HL-60 (cell line): ENCODE measurements at regions not wholly inside any gene's neighbourhood (a gene's known extent, or its start where the extent isn't known, plus 50 kb on each side); places are given as distances from the start of the nearest gene placed in this dataset.

Experiments used
- DNase-seq, 2 experiments: peaks; one replicate each; pipeline ENCODE4 v3.0.0-alpha.2; 2010 to 2020; ENCODE audit warnings: low read depth in 1 of 2, low spot score in 1 of 2
- H3K27ac ChIP-seq: fragments of 250-450 bp; sonication (Bioruptor Pico); replicated peaks from 2 replicates; pipeline ENCODE4 v1.5.1; 2020; ENCODE audit warnings: mild to moderate bottlenecking, moderate library complexity
- H3K27me3 ChIP-seq: fragments of 250-450 bp; sonication (Bioruptor Pico); 2 replicates; pipeline ENCODE4 v1.5.1; 2021; ENCODE audit warnings: mild to moderate bottlenecking, moderate library complexity; ENCODE audit not compliant: insufficient read depth, poor library complexity, severe bottlenecking
- H3K4me3 ChIP-seq: replicated peaks from 2 replicates; pipeline ENCODE4 v1.5.1; 2011; ENCODE audit warnings: mild to moderate bottlenecking, control low read depth, low read length; ENCODE audit not compliant: insufficient read depth
- GABPA ChIP-seq: IDR thresholded peaks from 2 replicates; pipeline ENCODE4 v1.6.1; 2012; ENCODE audit warnings: low read depth
- POLR2AphosphoS5 ChIP-seq: IDR thresholded peaks from 2 replicates; pipeline ENCODE4 v1.6.1; 2012; ENCODE audit warnings: low read depth
- SPI1 ChIP-seq: IDR thresholded peaks from 2 replicates; pipeline ENCODE4 v1.6.1; 2012; ENCODE audit warnings: low read depth, mild to moderate bottlenecking, borderline replicate concordance
- TF ChIP-seq, protein P1 (sequence below): IDR thresholded peaks from one replicate; pipeline ENCODE4 v1.5.1; 2011; ENCODE audit warnings: low read length, control low read depth, inconsistent platforms; ENCODE audit not compliant: insufficient read depth
- TF ChIP-seq, protein P2 (sequence below): IDR thresholded peaks from 2 replicates; pipeline ENCODE4 v1.6.1; 2012; ENCODE audit warnings: low read depth; ENCODE audit not compliant: insufficient replicate concordance

DNA sequence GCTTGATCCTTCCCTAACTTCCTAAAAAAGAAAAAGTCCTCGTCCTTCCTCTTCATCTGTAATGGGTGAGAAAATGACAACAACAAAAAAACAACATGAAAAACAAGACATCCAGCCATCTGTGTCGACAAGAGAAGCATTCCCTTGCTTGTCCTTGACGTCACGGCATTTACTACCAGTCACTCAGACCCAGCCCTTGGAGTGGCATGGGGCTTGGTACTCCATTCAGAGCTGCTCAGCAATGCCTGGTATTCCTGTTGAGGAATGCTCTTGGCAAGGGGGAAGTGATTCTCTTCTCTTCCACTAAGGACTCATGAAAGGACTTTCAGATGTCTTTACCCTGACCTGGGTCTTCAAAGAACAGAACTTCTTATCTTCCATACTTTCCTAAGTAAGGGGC is 339.7 kb upstream of the RASGRP1 start:
- DNase-seq, result no peak
- no peaks in the 10 kb centered on the region for H3K27me3 ChIP-seq
- no peak for TF ChIP-seq POLR2AphosphoS5
- TF ChIP-seq GABPA, result no peak
- TF ChIP-seq, protein P1, sequence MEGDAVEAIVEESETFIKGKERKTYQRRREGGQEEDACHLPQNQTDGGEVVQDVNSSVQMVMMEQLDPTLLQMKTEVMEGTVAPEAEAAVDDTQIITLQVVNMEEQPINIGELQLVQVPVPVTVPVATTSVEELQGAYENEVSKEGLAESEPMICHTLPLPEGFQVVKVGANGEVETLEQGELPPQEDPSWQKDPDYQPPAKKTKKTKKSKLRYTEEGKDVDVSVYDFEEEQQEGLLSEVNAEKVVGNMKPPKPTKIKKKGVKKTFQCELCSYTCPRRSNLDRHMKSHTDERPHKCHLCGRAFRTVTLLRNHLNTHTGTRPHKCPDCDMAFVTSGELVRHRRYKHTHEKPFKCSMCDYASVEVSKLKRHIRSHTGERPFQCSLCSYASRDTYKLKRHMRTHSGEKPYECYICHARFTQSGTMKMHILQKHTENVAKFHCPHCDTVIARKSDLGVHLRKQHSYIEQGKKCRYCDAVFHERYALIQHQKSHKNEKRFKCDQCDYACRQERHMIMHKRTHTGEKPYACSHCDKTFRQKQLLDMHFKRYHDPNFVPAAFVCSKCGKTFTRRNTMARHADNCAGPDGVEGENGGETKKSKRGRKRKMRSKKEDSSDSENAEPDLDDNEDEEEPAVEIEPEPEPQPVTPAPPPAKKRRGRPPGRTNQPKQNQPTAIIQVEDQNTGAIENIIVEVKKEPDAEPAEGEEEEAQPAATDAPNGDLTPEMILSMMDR, result no peak
- no peak for TF ChIP-seq SPI1
- no peak overlapping the region for H3K4me3 ChIP-seq
- H3K27ac ChIP-seq, result no peak overlapping the region

DNA sequence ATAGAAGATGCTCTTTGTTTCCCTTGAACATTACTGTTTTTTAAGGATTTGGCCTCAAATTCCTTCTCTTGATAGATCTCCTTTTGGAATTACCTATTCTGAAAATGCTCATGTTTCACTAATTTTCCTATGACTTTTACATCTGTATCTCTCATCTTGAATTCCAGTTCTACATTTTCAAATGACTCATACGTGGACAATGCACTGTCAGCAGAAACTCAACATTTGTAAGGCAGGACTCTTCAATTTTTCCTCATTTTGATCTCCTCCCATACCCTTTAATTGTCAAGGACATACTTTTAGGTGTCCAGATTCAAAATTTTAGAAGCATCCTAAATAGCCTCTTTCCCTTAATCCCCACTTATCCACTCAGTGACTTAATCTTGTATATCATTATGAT is 341.0 kb upstream of the RASGRP1 start:
- Histone ChIP-seq H3K27ac (no peak overlapping the region), H3K27me3 (no peaks in the 10 kb centered on the region), H3K4me3 (no peak overlapping the region)
- no peak for DNase-seq
- TF ChIP-seq POLR2AphosphoS5 (no peak), SPI1 (no peak), GABPA (no peak)
- TF ChIP-seq, protein P2, sequence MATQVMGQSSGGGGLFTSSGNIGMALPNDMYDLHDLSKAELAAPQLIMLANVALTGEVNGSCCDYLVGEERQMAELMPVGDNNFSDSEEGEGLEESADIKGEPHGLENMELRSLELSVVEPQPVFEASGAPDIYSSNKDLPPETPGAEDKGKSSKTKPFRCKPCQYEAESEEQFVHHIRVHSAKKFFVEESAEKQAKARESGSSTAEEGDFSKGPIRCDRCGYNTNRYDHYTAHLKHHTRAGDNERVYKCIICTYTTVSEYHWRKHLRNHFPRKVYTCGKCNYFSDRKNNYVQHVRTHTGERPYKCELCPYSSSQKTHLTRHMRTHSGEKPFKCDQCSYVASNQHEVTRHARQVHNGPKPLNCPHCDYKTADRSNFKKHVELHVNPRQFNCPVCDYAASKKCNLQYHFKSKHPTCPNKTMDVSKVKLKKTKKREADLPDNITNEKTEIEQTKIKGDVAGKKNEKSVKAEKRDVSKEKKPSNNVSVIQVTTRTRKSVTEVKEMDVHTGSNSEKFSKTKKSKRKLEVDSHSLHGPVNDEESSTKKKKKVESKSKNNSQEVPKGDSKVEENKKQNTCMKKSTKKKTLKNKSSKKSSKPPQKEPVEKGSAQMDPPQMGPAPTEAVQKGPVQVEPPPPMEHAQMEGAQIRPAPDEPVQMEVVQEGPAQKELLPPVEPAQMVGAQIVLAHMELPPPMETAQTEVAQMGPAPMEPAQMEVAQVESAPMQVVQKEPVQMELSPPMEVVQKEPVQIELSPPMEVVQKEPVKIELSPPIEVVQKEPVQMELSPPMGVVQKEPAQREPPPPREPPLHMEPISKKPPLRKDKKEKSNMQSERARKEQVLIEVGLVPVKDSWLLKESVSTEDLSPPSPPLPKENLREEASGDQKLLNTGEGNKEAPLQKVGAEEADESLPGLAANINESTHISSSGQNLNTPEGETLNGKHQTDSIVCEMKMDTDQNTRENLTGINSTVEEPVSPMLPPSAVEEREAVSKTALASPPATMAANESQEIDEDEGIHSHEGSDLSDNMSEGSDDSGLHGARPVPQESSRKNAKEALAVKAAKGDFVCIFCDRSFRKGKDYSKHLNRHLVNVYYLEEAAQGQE, result no peak
- TF ChIP-seq, protein P1, result no peak

DNA sequence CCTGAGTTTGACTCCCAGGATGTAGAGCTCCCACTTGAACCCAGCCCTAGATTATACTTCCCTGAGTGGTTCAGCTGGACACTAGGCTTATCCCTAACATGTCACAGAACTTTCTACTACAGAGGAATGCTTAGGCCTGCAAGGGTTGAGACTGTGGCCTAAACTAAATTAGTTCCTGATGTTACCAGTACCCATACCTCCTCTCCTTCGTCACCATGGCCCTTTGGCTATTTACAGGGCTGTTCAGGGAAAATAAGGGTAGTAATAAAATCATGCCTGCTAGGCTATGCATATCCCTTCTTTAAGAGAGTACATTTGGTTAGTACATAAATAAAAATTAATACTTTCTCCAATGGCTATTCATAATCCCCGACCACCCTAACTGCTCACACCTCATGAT is 356.4 kb upstream of the RASGRP1 start:
- Histone ChIP-seq H3K4me3 (no peak overlapping the region), H3K27me3 (no peaks in the 10 kb centered on the region), H3K27ac (no peak overlapping the region)
- DNase-seq, result no peak
- TF ChIP-seq GABPA (no peak), SPI1 (no peak), POLR2AphosphoS5 (no peak)
- TF ChIP-seq, protein P1, result no peak
- TF ChIP-seq, protein P2, result no peak

DNA sequence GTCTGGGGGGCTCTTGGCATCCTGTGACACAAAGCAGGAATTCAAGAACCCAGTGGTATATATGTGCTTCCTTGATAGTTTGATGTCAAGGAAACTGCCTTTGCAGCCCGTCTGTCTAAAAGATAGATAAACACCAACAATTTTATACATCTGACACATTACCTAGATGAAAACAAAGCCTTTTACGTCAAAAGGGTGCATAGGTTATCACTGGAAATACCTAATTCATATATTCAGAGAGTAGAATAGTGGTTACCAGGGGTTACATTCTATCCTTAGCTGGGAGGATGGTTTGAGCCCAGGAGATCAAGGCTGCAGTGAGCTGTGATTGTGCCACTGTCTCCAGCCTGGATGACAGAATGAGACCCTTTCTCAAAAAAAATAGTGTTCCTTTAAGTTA is 356.9 kb upstream of the RASGRP1 start:
- Histone ChIP-seq H3K4me3 (no peak overlapping the region), H3K27ac (no peak overlapping the region), H3K27me3 (no peaks in the 10 kb centered on the region)
- TF ChIP-seq POLR2AphosphoS5, result no peak
- no peak for TF ChIP-seq GABPA
- TF ChIP-seq SPI1, result no peak
- TF ChIP-seq, protein P2, result no peak
- no peak for DNase-seq
